ENCODE measurements at regions not wholly inside any gene's neighbourhood (a gene's known extent, or its start where the extent isn't known, plus 50 kb on each side); places are given as distances from the start of the nearest gene placed in this dataset.

- TF ChIP-seq, protein P1, sequence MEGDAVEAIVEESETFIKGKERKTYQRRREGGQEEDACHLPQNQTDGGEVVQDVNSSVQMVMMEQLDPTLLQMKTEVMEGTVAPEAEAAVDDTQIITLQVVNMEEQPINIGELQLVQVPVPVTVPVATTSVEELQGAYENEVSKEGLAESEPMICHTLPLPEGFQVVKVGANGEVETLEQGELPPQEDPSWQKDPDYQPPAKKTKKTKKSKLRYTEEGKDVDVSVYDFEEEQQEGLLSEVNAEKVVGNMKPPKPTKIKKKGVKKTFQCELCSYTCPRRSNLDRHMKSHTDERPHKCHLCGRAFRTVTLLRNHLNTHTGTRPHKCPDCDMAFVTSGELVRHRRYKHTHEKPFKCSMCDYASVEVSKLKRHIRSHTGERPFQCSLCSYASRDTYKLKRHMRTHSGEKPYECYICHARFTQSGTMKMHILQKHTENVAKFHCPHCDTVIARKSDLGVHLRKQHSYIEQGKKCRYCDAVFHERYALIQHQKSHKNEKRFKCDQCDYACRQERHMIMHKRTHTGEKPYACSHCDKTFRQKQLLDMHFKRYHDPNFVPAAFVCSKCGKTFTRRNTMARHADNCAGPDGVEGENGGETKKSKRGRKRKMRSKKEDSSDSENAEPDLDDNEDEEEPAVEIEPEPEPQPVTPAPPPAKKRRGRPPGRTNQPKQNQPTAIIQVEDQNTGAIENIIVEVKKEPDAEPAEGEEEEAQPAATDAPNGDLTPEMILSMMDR (IDR thresholded peaks at IDR 0.05) = no peak
- TF ChIP-seq POLR2A (IDR thresholded peaks at IDR 0.05) = no peak
Measured at GRCh38 chr6:71523548-71523947, 234.9 kb downstream of the OGFRL1 start.

Measured in testis (tissue), 2 donors.